NT2/D1 (cell line): ENCODE measurements at regions not wholly inside any gene's neighbourhood (a gene's known extent, or its start where the extent isn't known, plus 50 kb on each side); places are given as distances from the start of the nearest gene placed in this dataset.

Source experiments
- SUZ12 ChIP-seq: IDR thresholded peaks from 2 replicates; pipeline ENCODE4 v1.6.1; 2011; ENCODE audit not compliant: insufficient read length, insufficient read depth; ENCODE audit errors: extremely low read depth
- ZNF274 ChIP-seq: IDR thresholded peaks from 2 replicates; pipeline ENCODE4 v1.6.1; 2011; ENCODE audit warnings: mild to moderate bottlenecking, low read depth, low read length

- TF ChIP-seq ZNF274: no peak
- no peak for TF ChIP-seq SUZ12
Observed at GRCh38 chr12:116687888-116688287, 50.0 kb downstream of the SPRING1 start.
